Upper lobe of left lung (tissue), 4 donors: ENCODE measurements at regions not wholly inside any gene's neighbourhood (a gene's known extent, or its start where the extent isn't known, plus 50 kb on each side); places are given as distances from the start of the nearest gene placed in this dataset.

ENCODE experiments used
- CTCF ChIP-seq, 6 experiments: fragments of 450-650 bp in 4 of 6; fragments of 200-600 bp in 2 of 6; sonication (generic) in 2 of 6; IDR thresholded peaks; one replicate each; pipeline ENCODE4 v1.5.1; 2016 to 2019; ENCODE audit warnings: antibody characterized with exemption in 6 of 6
- POLR2A ChIP-seq, 4 donors: fragments of 450-650 bp; IDR thresholded peaks; one replicate each; pipeline ENCODE4 v1.5.1; 2016 to 2017; ENCODE audit warnings: antibody characterized with exemption in 4 of 4, mild to moderate bottlenecking in 2 of 4

GRCh38 chr4:115529126-115529525, 415.7 kb upstream of the NDST4 start:
- TF ChIP-seq CTCF (IDR thresholded peaks at IDR 0.05) (no peak), POLR2A (IDR thresholded peaks at IDR 0.05) (no peak)
